Fibroblast of lung (primary cell): ENCODE measurements at regions not wholly inside any gene's neighbourhood (a gene's known extent, or its start where the extent isn't known, plus 50 kb on each side); places are given as distances from the start of the nearest gene placed in this dataset.

Experiments used
- EZH2 ChIP-seq: IDR thresholded peaks from 2 replicates; pipeline ENCODE4 v1.5.1; 2012; ENCODE audit warnings: low read length, control low read depth, mild to moderate bottlenecking; ENCODE audit errors: missing control alignments
- TF ChIP-seq, protein P1 (sequence below), 2 donors: IDR thresholded peaks in 1 of 2; conservative IDR thresholded peaks in 1 of 2; 1 replicate in 1 of 2; 2 replicates in 1 of 2; pipeline ENCODE4 v1.5.1; 2011 to 2012; ENCODE audit warnings: low read length in 2 of 2, control low read depth in 1 of 2, inconsistent platforms in 1 of 2, low read depth in 1 of 2, mild to moderate bottlenecking in 1 of 2

- TF ChIP-seq, protein P1, sequence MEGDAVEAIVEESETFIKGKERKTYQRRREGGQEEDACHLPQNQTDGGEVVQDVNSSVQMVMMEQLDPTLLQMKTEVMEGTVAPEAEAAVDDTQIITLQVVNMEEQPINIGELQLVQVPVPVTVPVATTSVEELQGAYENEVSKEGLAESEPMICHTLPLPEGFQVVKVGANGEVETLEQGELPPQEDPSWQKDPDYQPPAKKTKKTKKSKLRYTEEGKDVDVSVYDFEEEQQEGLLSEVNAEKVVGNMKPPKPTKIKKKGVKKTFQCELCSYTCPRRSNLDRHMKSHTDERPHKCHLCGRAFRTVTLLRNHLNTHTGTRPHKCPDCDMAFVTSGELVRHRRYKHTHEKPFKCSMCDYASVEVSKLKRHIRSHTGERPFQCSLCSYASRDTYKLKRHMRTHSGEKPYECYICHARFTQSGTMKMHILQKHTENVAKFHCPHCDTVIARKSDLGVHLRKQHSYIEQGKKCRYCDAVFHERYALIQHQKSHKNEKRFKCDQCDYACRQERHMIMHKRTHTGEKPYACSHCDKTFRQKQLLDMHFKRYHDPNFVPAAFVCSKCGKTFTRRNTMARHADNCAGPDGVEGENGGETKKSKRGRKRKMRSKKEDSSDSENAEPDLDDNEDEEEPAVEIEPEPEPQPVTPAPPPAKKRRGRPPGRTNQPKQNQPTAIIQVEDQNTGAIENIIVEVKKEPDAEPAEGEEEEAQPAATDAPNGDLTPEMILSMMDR (conservative IDR thresholded peaks at IDR 0.05 in 1 of 2, IDR thresholded peaks at IDR 0.05 in 1 of 2; ENCODE audit: low read depth in 1 of 2, low read length in 2 of 2), result no peak
- TF ChIP-seq EZH2, result no peak
Observed at GRCh38 chr3:67305160-67305559, 307.1 kb downstream of the KBTBD8 start.
